OCI-LY1 (cell line): ENCODE measurements at regions not wholly inside any gene's neighbourhood (a gene's known extent, or its start where the extent isn't known, plus 50 kb on each side); places are given as distances from the start of the nearest gene placed in this dataset.

Experiments used
- EZH2 ChIP-seq: fragments of 200-600 bp; sonication (generic), shearing (Covaris generic); IDR thresholded peaks from 2 replicates; pipeline ENCODE4 v1.8.0; 2017; ENCODE audit warnings: borderline replicate concordance, mixed run types, mild to moderate bottlenecking, antibody characterized with exemption, low read length, moderate library complexity, mixed read lengths
- TF ChIP-seq, protein P1 (sequence below): fragments of 200-600 bp; sonication (generic), shearing (Covaris generic); IDR thresholded peaks from 2 replicates; pipeline ENCODE4 v1.5.1; 2017; ENCODE audit warnings: mild to moderate bottlenecking, antibody characterized with exemption, low read length, moderate library complexity, mixed read lengths

DNA sequence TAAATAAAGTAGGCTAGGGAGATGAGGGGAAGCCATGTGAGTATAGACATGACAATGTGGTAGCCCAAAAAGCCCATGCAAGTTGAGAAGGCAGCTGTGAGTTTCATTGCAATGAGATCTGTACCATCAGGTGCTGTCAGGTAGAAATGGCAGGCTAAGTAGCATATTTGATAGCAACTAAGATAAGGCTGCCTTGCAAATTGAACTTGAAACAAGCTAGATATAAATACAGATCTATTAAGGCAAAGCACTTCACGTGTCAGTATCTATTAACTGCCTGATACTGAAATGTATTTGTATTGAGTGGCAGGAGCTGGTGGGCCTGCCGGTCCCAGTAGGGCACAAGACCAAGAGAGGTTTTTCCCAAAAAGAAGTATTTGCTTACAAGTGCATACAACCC is 419.9 kb downstream of the TDRD15 start:
- TF ChIP-seq, protein P1, sequence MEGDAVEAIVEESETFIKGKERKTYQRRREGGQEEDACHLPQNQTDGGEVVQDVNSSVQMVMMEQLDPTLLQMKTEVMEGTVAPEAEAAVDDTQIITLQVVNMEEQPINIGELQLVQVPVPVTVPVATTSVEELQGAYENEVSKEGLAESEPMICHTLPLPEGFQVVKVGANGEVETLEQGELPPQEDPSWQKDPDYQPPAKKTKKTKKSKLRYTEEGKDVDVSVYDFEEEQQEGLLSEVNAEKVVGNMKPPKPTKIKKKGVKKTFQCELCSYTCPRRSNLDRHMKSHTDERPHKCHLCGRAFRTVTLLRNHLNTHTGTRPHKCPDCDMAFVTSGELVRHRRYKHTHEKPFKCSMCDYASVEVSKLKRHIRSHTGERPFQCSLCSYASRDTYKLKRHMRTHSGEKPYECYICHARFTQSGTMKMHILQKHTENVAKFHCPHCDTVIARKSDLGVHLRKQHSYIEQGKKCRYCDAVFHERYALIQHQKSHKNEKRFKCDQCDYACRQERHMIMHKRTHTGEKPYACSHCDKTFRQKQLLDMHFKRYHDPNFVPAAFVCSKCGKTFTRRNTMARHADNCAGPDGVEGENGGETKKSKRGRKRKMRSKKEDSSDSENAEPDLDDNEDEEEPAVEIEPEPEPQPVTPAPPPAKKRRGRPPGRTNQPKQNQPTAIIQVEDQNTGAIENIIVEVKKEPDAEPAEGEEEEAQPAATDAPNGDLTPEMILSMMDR, result no peak
- no peak for TF ChIP-seq EZH2
